ENCODE measurements at regions not wholly inside any gene's neighbourhood (a gene's known extent, or its start where the extent isn't known, plus 50 kb on each side); places are given as distances from the start of the nearest gene placed in this dataset.

GRCh38 chr2:205898744-205899143 lies 187.2 kb downstream of the INO80D start:
- no peak overlapping the region for H3K4me2 ChIP-seq
- H3K4me3 ChIP-seq = no peak overlapping the region
- DNase-seq (ENCODE audit: low read depth in 1 of 2, low spot score in 1 of 2) (no peak), FAIRE-seq (no peak), ATAC-seq (no peak)
- no peak overlapping the region for H3K27ac ChIP-seq
- TF ChIP-seq CBX8 (IDR thresholded peaks at IDR 0.05) = no peak
- TF ChIP-seq EHF (CRISPR knock-in tag; IDR thresholded peaks at IDR 0.05) = no peak
- TF ChIP-seq HMGXB4 (CRISPR knock-in tag; IDR thresholded peaks at IDR 0.05; ENCODE audit: borderline replicate concordance) = no peak
- TF ChIP-seq E2F6 (IDR thresholded peaks at IDR 0.05; ENCODE audit: borderline replicate concordance, low read depth) = no peak
- no peak for TF ChIP-seq EHMT2 (IDR thresholded peaks at IDR 0.05; ENCODE audit: low read depth)
- TF ChIP-seq EP300 (IDR thresholded peaks at IDR 0.05) = no peak
- no peak for TF ChIP-seq ZSCAN20 (CRISPR knock-in tag; IDR thresholded peaks at IDR 0.05)
- TF ChIP-seq TFCP2L1 (CRISPR knock-in tag; IDR thresholded peaks at IDR 0.05) = no peak
- no peak for TF ChIP-seq GATA3 (IDR thresholded peaks at IDR 0.05; ENCODE audit: borderline replicate concordance)
- no peak for TF ChIP-seq MAX (IDR thresholded peaks at IDR 0.05)
- TF ChIP-seq CEBPB (IDR thresholded peaks at IDR 0.05) = no peak
- TF ChIP-seq JUNB (IDR thresholded peaks at IDR 0.05) = no peak
- no peak for TF ChIP-seq JUN (IDR thresholded peaks at IDR 0.05)
- no peak for TF ChIP-seq SREBF2 (IDR thresholded peaks at IDR 0.05)
- TF ChIP-seq ESRRA (IDR thresholded peaks at IDR 0.05; ENCODE audit: borderline replicate concordance, low read length) = no peak
- TF ChIP-seq CHD2 (IDR thresholded peaks at IDR 0.05; ENCODE audit: low read length, partially characterized antibody) = no peak
- TF ChIP-seq RFX5 (IDR thresholded peaks at IDR 0.05) = no peak
- no peak for TF ChIP-seq BHLHE40 (IDR thresholded peaks at IDR 0.05; ENCODE audit: low read depth, low read length)
- peaks cover 6% of the 10 kb centered on the region for H3K9me3 ChIP-seq
- ChIA-PET POLR2A (no interaction called here), CTCF (interaction anchor here (3.6 to 4.8 kb wide), 2 partner anchors 12 to 27 kb away, joined by 16 to 17 read pairs; no protein-coding TSS in a partner anchor)
- H3K4me1 ChIP-seq = no peaks in the 10 kb centered on the region
- 17% methylated on average over 1 of the region's 1 CpG for WGBS (ENCODE audit: missing lambda C conversion rate)

GRCh38 chr2:205895981-205896655 lies 189.9 kb downstream of the INO80D start:
- POLR2A ChIA-PET = no interaction called here
- no peak overlapping the region for H3K4me3 ChIP-seq
- TF ChIP-seq USF2 (IDR thresholded peaks at IDR 0.05) (0 out of 2 replicates have a peak, but pooled peaks have one; percentile 10), BHLHE40 (IDR thresholded peaks at IDR 0.05; ENCODE audit: low read depth, low read length) (no peak), HES2 (IDR thresholded peaks at IDR 0.05) (no peak)
- no peak overlapping the region for H3K4me2 ChIP-seq
- no peaks in the 10 kb centered on the region for H3K4me1 ChIP-seq
- CTCF ChIA-PET = interaction anchor here (0.8 kb wide), 1 partner anchor 9 kb away, joined by 3 read pairs; no protein-coding TSS in a partner anchor
- ATAC-seq = no peak; a peak in 1 of 6 replicates
- FAIRE-seq = no peak
- no peak for DNase-seq (ENCODE audit: low read depth in 1 of 2, low spot score in 1 of 2)
- 33% methylated on average over 8 of the region's 9 CpGs for WGBS (ENCODE audit: missing lambda C conversion rate)
- H3K27ac ChIP-seq = no peak overlapping the region
- peaks cover 6% of the 10 kb centered on the region for H3K9me3 ChIP-seq

- no peak for ATAC-seq
Observed at GRCh38 chr2:205892665-205893259, 193.2 kb downstream of the INO80D start.

More at GRCh38 chr2:205892665-205893259, 193.2 kb downstream of the INO80D start:
- TF ChIP-seq GATA3 (IDR thresholded peaks at IDR 0.05; ENCODE audit: borderline replicate concordance) = no peak
- no peak for TF ChIP-seq ESRRA (IDR thresholded peaks at IDR 0.05; ENCODE audit: borderline replicate concordance, low read length)
- no peak for TF ChIP-seq HDAC2 (IDR thresholded peaks at IDR 0.05)
- no peak for TF ChIP-seq ZC3H11A (IDR thresholded peaks at IDR 0.05)
- TF ChIP-seq CHD4 (IDR thresholded peaks at IDR 0.05; ENCODE audit: borderline replicate concordance) = no peak
- no peak for FAIRE-seq
- no peak for DNase-seq (ENCODE audit: low read depth in 1 of 2, low spot score in 1 of 2)
- Histone ChIP-seq H3K4me2 (no peak overlapping the region), H3K4me1 (no peaks in the 10 kb centered on the region), H3K9me3 (no peaks in the 10 kb centered on the region), H3K4me3 (no peak overlapping the region), H3K27ac (no peak overlapping the region)
- POLR2A ChIA-PET = no interaction called here
- CTCF ChIA-PET = interaction anchor here (0.8 kb wide), 1 partner anchor 23 kb away, joined by 3 read pairs; no protein-coding TSS in a partner anchor
- WGBS (ENCODE audit: missing lambda C conversion rate) = 71% methylated on average over 17 of the region's 17 CpGs

Data from A549 (cell line).